HL-60 (cell line): ENCODE measurements at regions not wholly inside any gene's neighbourhood (a gene's known extent, or its start where the extent isn't known, plus 50 kb on each side); places are given as distances from the start of the nearest gene placed in this dataset.

Source experiments
- TF ChIP-seq, protein P1 (sequence below): IDR thresholded peaks from one replicate; pipeline ENCODE4 v1.5.1; 2011; ENCODE audit warnings: low read length, control low read depth, inconsistent platforms; ENCODE audit not compliant: insufficient read depth
- TF ChIP-seq, protein P2 (sequence below): IDR thresholded peaks from 2 replicates; pipeline ENCODE4 v1.6.1; 2012; ENCODE audit warnings: low read depth; ENCODE audit not compliant: insufficient replicate concordance

DNA sequence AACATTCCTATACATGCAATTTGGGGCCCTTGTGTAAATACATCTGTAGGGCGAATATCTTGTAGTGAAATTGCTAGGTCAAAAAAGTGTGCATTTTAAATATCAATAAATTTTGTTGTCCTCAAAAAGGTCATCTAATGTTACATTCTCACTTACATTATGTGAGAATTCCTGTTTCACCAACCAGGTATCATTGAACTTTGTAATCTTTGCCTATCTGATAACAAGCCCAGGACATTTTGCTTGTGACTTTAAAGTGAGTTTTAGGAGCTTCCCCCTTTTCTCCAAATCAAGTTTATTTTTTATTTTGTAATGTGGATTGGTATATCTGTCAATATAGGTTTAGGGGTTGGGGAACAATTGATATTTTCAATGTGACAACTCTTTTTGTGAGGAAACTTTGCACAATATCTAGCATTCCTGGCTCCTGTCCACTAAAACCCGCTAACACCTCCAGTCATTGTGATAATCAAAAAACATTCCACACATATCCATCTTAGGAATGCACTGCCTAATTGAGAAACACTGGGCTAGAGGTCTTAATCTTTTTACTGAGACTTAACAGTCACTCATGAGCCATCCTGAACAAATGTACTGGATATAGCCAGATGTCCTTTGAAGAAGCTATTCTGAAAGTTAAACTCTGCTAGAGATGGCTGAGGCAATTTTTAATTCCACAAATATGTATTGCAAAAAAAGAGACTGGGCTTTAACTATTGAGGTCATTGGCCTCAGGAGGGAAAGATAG lies 72.5 kb upstream of the SLC1A1 start:
- TF ChIP-seq, protein P1, sequence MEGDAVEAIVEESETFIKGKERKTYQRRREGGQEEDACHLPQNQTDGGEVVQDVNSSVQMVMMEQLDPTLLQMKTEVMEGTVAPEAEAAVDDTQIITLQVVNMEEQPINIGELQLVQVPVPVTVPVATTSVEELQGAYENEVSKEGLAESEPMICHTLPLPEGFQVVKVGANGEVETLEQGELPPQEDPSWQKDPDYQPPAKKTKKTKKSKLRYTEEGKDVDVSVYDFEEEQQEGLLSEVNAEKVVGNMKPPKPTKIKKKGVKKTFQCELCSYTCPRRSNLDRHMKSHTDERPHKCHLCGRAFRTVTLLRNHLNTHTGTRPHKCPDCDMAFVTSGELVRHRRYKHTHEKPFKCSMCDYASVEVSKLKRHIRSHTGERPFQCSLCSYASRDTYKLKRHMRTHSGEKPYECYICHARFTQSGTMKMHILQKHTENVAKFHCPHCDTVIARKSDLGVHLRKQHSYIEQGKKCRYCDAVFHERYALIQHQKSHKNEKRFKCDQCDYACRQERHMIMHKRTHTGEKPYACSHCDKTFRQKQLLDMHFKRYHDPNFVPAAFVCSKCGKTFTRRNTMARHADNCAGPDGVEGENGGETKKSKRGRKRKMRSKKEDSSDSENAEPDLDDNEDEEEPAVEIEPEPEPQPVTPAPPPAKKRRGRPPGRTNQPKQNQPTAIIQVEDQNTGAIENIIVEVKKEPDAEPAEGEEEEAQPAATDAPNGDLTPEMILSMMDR, result no peak
- TF ChIP-seq, protein P2, sequence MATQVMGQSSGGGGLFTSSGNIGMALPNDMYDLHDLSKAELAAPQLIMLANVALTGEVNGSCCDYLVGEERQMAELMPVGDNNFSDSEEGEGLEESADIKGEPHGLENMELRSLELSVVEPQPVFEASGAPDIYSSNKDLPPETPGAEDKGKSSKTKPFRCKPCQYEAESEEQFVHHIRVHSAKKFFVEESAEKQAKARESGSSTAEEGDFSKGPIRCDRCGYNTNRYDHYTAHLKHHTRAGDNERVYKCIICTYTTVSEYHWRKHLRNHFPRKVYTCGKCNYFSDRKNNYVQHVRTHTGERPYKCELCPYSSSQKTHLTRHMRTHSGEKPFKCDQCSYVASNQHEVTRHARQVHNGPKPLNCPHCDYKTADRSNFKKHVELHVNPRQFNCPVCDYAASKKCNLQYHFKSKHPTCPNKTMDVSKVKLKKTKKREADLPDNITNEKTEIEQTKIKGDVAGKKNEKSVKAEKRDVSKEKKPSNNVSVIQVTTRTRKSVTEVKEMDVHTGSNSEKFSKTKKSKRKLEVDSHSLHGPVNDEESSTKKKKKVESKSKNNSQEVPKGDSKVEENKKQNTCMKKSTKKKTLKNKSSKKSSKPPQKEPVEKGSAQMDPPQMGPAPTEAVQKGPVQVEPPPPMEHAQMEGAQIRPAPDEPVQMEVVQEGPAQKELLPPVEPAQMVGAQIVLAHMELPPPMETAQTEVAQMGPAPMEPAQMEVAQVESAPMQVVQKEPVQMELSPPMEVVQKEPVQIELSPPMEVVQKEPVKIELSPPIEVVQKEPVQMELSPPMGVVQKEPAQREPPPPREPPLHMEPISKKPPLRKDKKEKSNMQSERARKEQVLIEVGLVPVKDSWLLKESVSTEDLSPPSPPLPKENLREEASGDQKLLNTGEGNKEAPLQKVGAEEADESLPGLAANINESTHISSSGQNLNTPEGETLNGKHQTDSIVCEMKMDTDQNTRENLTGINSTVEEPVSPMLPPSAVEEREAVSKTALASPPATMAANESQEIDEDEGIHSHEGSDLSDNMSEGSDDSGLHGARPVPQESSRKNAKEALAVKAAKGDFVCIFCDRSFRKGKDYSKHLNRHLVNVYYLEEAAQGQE, result no peak
